ENCODE measurements at regions not wholly inside any gene's neighbourhood (a gene's known extent, or its start where the extent isn't known, plus 50 kb on each side); places are given as distances from the start of the nearest gene placed in this dataset.

- TF ChIP-seq CTCF (IDR thresholded peaks at IDR 0.05; ENCODE audit: insufficient read depth, low read depth, low read length) (no peak), EZH2 (IDR thresholded peaks at IDR 0.05; ENCODE audit: insufficient read depth, low read length) (no peak)
These were observed 122.7 kb upstream of the LMNTD1 start for GRCh38 chr12:25675808-25676207.
